ENCODE measurements at regions not wholly inside any gene's neighbourhood (a gene's known extent, or its start where the extent isn't known, plus 50 kb on each side); places are given as distances from the start of the nearest gene placed in this dataset.
"Not testable (repeated sequence)": the region's sequence is repeated elsewhere in the genome, so short reads cannot be mapped to it uniquely, and the experiment has no call there.

DNA sequence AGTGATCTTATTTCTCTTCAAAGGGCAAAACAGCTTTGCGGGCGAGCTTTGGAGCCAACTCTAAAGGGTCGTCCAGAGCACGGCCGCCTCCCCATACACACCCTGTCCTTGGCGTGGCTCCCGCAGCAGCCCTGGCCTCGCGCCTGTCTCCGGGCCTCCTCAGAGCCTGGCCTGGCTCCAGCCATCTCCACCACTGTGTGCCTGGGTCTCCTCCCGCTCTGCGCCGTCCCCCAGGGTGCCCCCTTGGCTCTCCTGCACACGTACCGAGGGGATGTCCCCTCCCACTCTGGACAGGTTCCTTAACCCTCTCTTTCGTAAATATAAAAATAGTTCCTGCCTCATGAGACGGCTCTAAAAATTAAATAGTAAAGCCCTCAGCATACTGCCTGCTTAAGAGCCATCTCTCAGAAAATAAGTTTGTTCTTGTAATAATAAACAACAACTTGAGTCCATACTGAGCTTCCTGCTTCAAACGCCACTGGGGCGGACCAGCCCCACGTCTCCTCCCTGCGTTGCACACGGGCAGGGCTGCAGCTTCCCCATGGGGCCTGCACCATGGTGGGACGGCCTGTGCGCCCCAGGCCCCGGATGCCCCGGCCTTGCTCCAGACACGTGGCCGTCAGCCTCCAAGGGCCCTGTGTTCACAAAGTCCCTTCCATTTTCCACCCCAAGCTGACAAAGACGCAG is 226.2 kb downstream of the TTLL2 start:
- DNase-seq (ENCODE audit: extremely low read depth in 1 of 11, low read depth in 9 of 11, low spot score in 4 of 11), result no peak

DNA sequence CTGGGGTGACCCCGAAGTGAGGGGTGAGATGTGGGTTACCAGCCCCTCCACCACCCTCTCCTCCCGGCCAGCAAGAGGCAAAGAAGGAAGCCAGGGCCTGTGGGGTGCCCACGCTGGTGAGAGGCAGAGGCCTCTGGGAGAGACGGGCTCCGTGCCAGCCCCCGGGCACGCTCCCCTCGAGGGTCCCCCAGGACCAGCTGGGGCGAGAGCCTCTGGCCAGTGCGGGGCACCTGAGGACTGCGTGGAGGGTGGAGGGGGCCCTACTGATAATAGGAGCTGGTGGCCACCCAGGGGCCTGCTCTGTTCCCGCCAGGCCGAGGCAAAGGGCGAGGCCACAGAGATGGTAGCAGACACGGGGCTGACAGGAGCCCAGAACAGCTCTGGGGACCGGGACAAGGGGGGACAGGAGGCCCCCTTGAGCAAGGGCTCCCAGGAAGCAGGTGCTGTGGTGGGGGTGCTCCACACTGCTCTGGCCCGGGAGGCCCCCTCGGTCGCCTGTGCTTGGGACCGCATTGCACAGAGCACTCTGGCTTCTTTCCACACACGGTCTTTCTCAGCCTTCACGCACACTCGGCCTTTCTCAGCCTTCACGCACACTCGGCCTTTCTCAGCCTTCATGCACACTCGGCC is 226.9 kb downstream of the TTLL2 start:
- no peak for DNase-seq (ENCODE audit: extremely low read depth in 1 of 11, low read depth in 9 of 11, low spot score in 4 of 11)

DNA sequence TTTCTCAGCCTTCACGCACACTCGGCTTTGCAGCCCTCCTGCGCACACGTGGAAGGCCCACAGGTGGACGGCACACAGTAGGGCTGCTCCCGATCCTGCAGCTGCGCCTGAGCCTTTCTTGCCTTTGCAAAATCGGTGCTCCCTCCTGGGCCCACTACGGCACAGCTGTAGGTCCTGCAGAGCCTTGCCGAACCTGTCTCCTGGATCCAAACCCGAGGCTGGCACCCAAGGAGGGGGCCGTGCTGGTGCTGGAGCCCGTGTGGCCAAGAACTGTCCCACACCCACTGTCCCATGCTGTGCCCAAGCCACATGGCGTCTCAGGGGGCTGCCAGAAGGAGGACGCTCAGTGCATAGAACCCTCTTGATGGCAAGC is 227.4 kb downstream of the TTLL2 start:
- no peak for DNase-seq (ENCODE audit: extremely low read depth in 1 of 11, low read depth in 9 of 11, low spot score in 4 of 11)

DNA sequence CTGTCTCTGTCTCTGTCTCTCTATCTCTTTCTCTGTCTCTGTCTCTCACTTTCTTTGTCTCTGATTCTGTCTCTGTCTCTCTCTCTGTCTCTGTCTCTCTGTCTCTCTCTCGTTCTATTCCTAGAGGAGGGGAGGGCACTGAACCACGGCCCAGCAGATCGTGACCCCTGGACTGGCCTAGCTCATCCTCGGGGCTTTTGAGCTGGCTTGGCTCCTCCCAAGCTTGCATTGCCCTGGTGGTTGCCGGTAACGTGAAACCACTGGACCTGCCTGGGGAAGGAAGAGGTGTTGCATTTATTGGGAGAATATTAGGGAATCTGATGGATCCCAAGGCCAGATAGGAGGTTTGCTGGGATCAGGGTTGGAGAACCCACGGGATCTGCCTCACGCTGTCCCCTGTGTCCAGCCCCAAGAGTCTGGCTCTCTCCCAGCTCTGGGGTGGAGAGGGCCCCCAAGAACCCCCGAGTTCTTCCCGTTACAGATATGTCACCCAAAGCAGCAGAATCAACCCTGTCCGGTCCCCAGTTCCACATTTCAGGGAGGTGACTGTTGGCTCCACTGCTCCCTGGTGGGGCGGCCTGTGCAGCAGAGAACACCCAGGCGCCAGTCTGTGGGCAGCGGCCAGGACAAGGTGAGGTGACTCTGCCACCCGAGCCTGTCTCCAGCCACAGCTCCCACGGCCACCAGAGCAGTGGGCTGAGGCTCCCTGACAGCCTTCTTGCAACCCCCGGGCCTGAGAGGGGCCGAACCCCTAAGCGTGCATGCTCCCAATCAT is 228.3 kb downstream of the TTLL2 start:
- DNase-seq (ENCODE audit: extremely low read depth in 1 of 11, low read depth in 9 of 11, low spot score in 4 of 11), result no peak

DNA sequence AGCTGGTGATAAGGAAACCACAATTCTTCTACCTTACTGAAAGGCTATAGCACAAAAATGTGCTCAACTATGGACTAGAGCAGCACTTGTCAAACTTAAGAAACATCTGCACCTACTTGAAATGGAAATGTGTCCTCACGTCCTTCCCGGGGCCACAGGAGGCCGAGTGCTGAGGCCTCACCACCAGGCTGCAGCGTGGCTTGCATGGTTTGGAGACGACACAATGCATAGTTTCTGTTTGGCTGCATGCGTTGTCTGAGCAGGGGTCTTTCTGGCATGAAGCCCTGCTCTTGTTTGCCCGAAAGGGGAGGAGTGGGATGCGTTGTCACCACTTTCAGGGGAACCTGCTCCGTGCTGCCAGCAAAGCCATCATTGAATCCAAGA is 228.8 kb downstream of the TTLL2 start:
- no peak for DNase-seq (ENCODE audit: extremely low read depth in 1 of 11, low read depth in 9 of 11, low spot score in 4 of 11)

DNA sequence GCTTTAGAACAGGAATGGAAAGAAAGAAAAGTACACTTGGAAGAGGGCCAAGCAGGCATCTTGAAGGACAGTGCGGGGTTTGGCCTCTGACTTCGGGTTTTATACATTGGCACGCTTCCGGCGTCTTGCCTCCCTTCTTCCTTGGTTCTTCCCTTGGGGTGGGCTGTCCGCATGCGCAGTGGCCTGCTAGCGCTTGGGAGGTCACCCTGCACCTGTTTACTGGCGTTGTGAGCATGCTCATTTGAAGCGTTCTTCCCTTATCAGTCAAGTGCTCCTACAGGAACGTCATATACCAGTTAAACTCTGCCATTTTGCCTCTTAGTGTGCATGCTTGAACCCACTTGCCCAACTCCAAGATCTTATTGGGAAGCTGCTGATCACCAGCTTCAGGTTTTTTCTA is 230.0 kb downstream of the TTLL2 start:
- no peak for DNase-seq (ENCODE audit: extremely low read depth in 1 of 11, low read depth in 9 of 11, low spot score in 4 of 11)

DNA sequence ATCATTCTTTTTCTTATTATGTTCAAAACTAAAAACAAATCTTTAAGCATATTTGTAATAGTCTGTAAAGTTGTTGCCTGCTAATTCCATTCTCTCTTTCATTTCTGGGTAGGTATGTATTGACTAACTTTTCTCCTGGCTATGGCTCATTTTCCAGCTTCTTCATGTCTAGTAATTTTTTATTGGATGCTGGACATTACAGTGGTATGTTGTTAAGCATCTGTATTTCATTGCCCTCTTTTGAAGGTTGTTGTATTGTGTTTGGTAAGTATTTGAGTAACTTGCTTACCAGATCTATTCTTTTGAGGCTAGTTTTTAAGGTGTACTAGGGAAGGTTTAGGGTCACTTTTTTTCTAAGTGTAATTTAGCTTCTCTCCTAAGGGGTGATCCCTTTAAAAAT is 230.9 kb downstream of the TTLL2 start:
- DNase-seq (ENCODE audit: extremely low read depth in 1 of 11, low read depth in 9 of 11, low spot score in 4 of 11), result no peak

DNA sequence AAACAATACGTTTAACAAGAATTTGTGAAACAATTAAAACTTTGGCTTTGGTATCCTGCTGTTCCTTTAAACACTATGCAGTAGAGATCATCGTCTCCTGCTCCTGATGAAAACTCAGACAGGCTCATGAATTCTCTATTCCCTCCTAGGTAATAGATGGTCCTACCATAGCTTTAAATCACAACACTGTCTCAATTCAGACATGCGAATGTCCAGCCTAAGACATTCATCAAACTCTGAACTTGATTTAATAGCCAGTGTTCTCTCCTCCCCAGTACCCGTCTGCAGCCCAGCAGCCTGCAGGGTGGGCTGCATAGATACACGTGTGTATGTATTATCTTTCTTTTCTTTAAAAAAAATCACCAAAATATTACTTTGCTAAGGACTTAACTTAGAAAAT is 232.8 kb downstream of the TTLL2 start:
- DNase-seq (ENCODE audit: extremely low read depth in 1 of 11, low read depth in 9 of 11, low spot score in 4 of 11), result no peak

DNA sequence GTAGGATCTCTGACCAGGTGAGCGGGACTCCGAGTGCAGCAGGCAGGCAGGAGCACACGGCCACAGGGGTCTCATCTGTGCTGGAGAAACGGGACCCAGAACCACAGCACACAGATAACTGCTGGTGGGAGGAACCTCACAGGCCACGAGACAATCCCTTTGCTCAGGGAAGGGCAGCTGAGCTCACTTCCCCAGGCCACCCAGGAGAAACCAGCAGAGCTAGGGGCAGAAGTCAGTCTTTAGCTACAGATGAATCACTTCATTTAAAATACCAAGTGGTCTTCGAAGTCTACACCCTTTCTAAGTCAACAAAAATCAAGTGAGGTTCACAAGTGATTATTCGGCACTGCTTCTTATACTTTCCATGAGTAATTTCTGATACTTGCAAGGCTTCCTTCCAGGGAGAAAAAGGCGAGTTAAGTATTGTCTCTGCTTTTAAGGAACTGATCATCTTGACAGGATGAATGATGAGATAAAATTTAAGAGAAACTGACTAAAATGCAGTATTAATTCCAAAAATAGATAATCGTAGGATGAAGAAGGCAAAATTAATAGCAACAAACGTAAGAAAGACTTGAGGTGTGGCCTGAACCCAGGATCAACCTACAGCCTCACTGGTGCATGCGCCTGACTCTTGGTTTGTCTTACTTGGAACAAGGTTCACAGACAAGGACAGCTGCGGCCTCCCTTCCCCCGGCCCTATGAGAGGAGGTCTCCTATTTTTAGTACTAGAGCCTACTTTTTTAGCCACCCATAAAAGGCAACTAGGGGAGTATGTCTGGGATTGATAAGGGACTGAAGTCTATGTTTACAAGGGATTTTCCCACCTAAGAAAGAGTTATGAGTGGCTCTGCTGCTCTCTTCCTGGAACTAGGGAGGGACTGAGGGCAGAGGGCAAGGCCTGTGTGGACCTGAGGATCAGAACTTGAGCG is 233.6 kb downstream of the TTLL2 start:
- DNase-seq (ENCODE audit: extremely low read depth in 1 of 11, low read depth in 9 of 11, low spot score in 4 of 11), result no peak

DNA sequence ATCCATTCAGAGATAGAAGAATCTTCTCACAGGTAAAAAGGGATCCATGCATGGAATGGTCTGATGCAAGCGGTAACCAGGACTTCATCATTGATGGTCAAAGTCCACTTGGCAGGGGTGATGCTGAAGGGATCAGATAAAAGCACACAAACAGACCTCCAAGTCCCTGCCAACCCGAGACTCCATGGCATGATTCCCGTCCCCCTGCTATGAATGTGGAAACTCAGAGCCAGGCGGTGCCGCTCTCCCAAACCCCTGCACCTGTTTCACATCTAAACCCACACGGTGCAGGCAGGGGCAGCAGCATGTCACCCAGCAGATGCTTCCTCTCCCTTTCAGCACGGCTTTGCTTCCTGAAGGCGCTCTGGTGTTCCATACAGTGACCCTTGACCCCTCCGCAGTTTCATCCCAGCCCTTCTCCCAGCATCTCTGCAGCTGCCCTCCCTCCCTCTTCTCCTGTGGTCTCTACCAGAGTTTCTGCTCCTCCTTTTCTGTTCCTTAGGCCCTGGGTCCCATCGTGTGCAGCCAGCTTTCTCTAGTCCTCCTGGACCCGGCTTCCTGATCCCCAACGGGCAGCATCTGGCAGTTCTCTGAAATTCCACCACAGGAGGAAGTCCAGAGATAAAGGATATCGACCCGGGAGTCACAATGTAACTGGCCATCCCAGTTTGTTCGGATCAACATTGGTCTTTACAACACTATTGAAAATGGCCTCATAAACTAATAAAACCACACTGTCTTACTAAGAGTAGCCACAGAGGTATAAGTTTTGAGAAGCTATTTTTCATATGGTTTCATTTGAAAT is 235.0 kb downstream of the TTLL2 start:
- no peak for DNase-seq (ENCODE audit: extremely low read depth in 1 of 11, low read depth in 9 of 11, low spot score in 4 of 11)

DNA sequence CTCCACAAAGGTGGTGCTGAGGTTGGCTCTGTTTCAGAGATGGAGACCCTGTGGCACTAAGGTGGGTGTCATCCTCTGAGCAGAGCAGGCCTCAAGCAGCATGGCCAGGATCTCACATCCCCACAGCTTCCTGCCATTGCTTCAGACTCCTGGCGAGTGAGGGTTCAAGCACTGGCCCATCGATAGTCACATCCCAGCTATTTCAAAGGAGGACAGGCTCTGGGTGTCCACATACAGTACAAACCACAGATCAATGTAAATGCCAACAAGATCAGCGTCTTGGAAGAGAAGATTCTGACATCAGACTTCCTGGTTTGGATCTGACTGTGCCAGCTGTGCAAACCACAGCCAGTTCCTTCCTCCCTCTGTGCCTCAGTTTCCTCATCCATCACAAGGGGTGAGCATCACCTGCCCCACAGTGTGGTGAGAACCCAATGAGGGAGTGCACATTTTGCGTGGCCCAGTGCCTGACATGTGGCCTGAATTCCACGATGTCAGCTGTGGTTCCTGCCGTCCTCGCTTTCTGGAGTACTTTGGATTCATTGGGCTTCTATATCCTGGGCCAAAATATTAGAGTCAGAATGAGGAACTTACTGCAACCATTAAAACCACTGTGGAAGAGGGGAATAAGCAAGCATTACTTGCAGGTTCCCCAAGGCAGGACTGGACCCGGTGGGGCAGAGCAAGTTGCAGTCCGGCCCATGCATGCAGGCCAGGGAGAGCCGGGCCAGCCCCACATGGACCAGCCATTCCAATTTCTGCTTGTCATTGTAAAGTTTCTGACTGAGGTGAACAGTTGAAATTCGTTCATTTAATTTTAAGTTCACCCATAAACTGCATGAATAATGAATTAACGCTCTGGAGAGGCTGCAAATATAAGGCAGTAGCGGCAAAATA is 236.0 kb downstream of the TTLL2 start:
- no peak for DNase-seq (ENCODE audit: extremely low read depth in 1 of 11, low read depth in 9 of 11, low spot score in 4 of 11)

DNA sequence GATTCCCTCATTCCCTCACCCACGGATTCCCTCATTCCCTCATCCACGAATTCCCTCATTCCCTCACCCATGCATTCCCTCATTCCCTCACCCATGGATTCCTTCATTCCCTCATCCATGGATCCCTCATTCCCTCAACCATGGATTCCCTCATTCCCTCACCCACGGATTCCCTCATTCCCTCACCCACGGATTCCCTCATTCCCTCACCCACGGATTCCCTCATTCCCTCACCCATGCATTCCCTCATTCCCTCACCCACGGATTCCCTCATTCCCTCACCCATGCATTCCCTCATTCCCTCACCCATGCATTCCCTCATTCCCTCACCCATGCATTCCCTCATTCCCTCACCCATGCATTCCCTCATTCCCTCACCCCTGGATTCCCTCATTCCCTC is 238.0 kb downstream of the TTLL2 start:
- not testable (repeated sequence) for DNase-seq (ENCODE audit: extremely low read depth in 1 of 11, low read depth in 9 of 11, low spot score in 4 of 11)

DNA sequence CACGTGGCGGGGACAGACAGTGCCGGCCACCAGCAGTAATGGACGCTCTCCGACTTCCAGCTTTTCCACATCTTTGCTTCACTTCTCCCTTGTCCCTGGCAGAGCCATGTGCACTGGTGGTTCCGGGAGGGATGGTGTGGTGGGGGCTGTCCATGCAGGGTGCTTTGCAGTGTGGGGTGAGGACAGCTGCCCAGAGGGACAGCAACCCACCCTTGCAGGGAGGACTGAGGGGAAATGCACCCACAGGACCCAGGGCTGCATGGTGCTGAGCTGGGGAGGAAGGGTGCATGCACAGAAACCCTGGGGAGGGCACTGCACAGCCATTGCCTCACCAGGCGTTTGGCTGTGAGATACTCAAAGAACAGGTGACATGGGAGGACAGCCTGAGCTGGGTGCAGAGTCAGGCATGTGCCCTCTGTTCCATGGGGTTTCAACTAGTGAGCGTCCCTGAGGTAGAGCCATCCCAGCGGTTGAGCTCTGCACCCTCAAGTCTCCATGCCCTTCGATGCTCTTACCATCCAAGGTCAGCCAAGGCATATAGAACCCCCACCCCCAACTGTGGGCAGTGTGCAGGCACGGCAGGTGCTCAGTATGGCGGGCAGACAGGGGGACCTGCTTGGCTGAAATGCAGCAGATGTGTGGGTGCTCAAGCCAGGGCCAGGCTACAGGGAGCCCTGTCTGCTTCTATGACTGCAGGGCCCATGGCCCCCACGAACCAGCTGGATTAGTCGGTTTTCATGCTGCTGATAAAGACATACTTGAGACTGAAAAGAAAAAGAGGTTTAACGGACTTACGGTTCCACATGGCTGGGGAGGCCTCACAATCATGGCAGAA is 239.7 kb downstream of the TTLL2 start:
- DNase-seq (ENCODE audit: extremely low read depth in 1 of 11, low read depth in 9 of 11, low spot score in 4 of 11), result no peak

DNA sequence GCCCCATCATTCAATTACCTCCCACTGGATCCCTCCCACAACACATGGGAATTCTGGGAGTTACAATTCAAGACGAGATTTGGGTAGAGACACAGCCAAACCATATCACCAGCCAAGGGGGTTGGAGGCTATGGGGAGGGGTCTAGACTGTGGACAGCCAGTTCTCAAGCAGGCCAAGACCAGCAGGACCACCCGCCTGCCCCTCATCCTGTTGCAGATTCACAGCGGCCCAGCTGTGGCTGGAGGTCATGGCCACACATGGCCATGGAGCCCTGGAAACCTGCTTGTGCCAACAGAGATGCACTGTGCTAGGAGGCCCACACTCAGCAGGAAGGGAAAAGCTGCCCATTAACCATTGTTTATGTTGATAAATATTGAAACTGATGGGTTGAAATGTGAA is 240.5 kb downstream of the TTLL2 start:
- no peak for DNase-seq (ENCODE audit: extremely low read depth in 1 of 11, low read depth in 9 of 11, low spot score in 4 of 11)

DNA sequence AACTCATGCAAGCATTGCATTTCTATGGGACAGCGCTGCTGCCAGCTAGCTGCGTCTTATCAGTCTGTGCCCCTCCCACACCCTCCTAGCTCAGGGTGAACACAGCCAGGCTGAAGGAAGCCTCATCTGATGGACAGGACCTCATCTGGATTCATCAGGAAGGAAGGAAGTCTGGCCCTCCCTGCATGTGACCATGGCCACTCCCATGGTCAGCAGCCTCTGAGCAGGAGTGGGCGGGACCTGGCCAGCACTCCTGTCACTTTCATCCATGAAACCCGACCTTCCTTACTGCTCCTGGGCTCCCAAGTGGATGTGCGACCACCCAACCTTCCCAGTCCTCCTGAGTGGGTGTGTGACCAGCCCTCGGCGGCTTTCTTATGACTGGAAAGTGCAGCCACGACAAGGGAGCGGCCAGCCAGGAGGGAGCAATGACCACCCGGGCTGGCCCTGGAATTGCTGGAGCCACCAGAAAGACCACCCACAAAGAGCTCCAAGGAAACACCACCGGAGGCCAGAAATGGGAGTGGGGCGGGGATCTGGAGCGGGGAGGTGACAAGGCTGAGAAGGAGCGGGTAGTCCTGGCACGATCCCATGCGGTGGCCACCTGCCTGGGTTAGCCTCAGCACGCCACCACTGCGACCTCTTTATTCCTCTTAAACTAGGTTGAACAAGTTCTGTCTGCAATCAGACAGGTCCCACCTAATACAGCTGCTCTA is 241.2 kb downstream of the TTLL2 start:
- peak in 2 of 11 donors; percentile 46 to 57 for DNase-seq (ENCODE audit: extremely low read depth in 1 of 11, low read depth in 9 of 11, low spot score in 4 of 11)

DNA sequence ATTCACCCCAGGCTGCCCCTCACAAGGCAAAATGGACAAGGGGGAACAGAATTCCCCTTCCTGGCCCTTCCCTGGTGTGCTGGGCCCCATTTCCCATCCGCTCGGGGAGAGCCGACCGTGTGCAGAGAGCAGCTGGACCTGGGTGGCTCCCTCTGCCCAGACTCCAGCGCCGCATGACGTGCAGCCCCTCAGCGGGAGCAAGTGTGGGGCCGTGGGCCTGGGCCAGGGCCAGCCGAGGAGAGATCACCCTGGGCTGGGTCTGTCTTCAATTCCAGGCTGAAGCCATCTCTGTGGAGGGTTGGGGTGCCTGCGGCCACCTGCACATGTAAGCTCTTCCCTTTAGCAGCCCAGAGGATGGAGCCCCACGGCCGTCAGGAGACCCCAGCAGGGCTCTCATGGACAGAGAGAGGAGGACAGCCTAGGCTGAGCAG is 241.8 kb downstream of the TTLL2 start:
- DNase-seq (ENCODE audit: extremely low read depth in 1 of 11, low read depth in 9 of 11, low spot score in 4 of 11), result no peak

All from renal cortex interstitium (tissue), 11 donors.